AG10803 (cell line): ENCODE measurements at regions not wholly inside any gene's neighbourhood (a gene's known extent, or its start where the extent isn't known, plus 50 kb on each side); places are given as distances from the start of the nearest gene placed in this dataset.

Experiments
- DNase-seq: peaks from one replicate; pipeline ENCODE4 v3.0.0; 2010; ENCODE audit warnings: low read depth
- H3K4me3 ChIP-seq: 2 replicates; pipeline ENCODE4 v1.5.1; 2011; ENCODE audit warnings: mild to moderate bottlenecking, low read length, control low read depth
- TF ChIP-seq, protein P1 (sequence below): conservative IDR thresholded peaks from 2 replicates; pipeline ENCODE4 v1.5.1; 2011; ENCODE audit warnings: mild to moderate bottlenecking, low read length, control low read depth, inconsistent platforms

GRCh38 chr1:229203030-229203751 is 67.7 kb upstream of the RAB4A start:
- TF ChIP-seq, protein P1, sequence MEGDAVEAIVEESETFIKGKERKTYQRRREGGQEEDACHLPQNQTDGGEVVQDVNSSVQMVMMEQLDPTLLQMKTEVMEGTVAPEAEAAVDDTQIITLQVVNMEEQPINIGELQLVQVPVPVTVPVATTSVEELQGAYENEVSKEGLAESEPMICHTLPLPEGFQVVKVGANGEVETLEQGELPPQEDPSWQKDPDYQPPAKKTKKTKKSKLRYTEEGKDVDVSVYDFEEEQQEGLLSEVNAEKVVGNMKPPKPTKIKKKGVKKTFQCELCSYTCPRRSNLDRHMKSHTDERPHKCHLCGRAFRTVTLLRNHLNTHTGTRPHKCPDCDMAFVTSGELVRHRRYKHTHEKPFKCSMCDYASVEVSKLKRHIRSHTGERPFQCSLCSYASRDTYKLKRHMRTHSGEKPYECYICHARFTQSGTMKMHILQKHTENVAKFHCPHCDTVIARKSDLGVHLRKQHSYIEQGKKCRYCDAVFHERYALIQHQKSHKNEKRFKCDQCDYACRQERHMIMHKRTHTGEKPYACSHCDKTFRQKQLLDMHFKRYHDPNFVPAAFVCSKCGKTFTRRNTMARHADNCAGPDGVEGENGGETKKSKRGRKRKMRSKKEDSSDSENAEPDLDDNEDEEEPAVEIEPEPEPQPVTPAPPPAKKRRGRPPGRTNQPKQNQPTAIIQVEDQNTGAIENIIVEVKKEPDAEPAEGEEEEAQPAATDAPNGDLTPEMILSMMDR = no peak
- H3K4me3 ChIP-seq = no peak overlapping the region
- peak; percentile 66 for DNase-seq

- TF ChIP-seq, protein P1 = no peak
- no peak for DNase-seq
- no peak overlapping the region for H3K4me3 ChIP-seq
These were observed 66.8 kb upstream of the RAB4A start for GRCh38 chr1:229203991-229204632.

- TF ChIP-seq, protein P1 = no peak
- H3K4me3 ChIP-seq = no peak overlapping the region
- DNase-seq = peak; percentile 94
These were observed 65.8 kb upstream of the RAB4A start for GRCh38 chr1:229204921-229205777.

DNA sequence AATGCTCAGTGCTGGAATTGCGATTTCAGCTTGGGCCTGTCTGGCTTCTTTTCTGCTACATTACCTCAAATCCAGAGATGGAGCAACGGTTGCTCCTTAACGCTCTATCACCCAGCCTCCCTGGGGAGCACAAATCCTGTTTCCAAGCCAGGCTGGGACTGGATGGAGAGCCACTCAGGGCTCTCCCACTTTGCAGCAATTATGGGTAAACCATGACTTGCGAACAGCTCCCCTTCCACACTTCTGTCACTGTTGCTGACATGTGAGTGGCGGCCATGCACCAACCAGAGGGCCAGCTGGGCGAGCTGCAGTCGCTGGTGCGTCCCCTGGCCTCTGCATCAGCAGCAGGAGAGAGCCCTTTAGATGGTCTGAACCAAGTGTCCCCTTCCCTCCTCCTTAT is 65.1 kb upstream of the RAB4A start:
- no peak overlapping the region for H3K4me3 ChIP-seq
- DNase-seq = no peak
- TF ChIP-seq, protein P1 = no peak

DNA sequence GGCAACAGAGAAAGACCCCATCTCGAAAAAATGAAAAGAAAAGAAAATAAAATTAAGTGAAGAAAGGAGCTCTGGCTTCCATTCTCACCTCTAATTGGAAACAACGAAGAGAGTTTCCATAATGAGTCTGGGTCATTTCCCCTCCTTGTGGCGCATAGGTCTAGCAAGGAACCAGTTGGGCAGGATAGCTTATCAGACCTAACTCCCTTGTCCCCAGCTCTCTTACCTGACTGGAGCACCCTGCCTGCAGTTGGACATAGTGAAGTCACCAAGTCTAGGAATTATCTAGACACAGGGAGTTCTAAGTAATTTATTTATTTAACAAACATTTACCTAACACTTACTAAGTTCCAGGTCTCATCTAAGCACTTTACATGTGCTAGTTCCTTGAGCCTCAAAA is 63.0 kb upstream of the RAB4A start:
- TF ChIP-seq, protein P1 = no peak

DNA sequence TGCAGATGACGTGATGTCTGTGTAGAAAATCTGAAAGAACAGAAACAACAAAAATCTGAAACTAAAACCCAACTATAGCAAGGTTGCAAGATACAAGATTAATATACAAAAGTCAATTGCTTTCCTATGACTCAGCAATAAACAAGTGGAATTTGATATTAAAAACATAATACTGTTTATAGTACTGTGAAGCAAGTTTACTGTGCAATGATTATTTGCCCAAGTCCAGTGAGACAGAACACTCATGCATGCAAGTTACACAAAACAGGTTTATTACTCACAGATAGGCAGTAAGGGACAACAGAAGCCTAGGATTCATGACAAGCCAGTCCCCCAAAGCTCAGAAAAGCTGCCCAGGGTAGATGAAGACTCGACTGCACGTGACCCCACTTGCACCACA is 62.4 kb upstream of the RAB4A start:
- DNase-seq = no peak
- TF ChIP-seq, protein P1 = no peak
- no peak overlapping the region for H3K4me3 ChIP-seq

More for the DNA sequence above, 63.0 kb upstream of the RAB4A start:
- no peak overlapping the region for H3K4me3 ChIP-seq
- DNase-seq = no peak
